CD14-positive monocyte (primary cell): ENCODE measurements at regions not wholly inside any gene's neighbourhood (a gene's known extent, or its start where the extent isn't known, plus 50 kb on each side); places are given as distances from the start of the nearest gene placed in this dataset.

Experiments used
- DNase-seq, 3 donors: peaks; one replicate each; pipeline ENCODE4 v3.0.0-alpha.2; 2011 to 2022
- H2AFZ ChIP-seq: 2 replicates; pipeline ENCODE4 v1.6.0; 2012; ENCODE audit warnings: mild to moderate bottlenecking, low read depth, low read length, inconsistent platforms; ENCODE audit not compliant: insufficient read depth, poor library complexity, severe bottlenecking
- H3K27ac ChIP-seq, 2 donors: 1 replicate in 1 of 2; 2 replicates in 1 of 2; pipeline ENCODE4 v1.5.1; 2012 to 2013; ENCODE audit warnings: low read length in 2 of 2, control low read depth in 1 of 2, inconsistent platforms in 1 of 2, low read depth in 1 of 2, mild to moderate bottlenecking in 1 of 2
- H3K27me3 ChIP-seq, 2 donors: one replicate each; pipeline versions ENCODE4 v1.6.0 to v1.6.1; 2011 to 2013; ENCODE audit warnings: low read length in 2 of 2; ENCODE audit not compliant: control insufficient read depth in 2 of 2, insufficient read depth in 2 of 2
- H3K36me3 ChIP-seq, 2 donors: replicated peaks in 1 of 2; 1 replicate in 1 of 2; 2 replicates in 1 of 2; pipeline versions ENCODE4 v1.5.1 to v1.6.1; 2012 to 2013; ENCODE audit warnings: low read length in 2 of 2, control low read depth in 1 of 2, inconsistent platforms in 1 of 2, mild to moderate bottlenecking in 1 of 2; ENCODE audit not compliant: insufficient read depth in 2 of 2, control insufficient read depth in 1 of 2
- H3K4me1 ChIP-seq, 2 donors: 1 replicate in 1 of 2; 2 replicates in 1 of 2; pipeline versions ENCODE4 v1.5.1 to v1.6.1; 2012 to 2013; ENCODE audit warnings: low read length in 2 of 2, control low read depth in 1 of 2, inconsistent platforms in 1 of 2, mild to moderate bottlenecking in 1 of 2, moderate library complexity in 1 of 2; ENCODE audit not compliant: insufficient read depth in 2 of 2, control insufficient read depth in 1 of 2
- H3K4me2 ChIP-seq: replicated peaks from 2 replicates; pipeline ENCODE3; 2012; ENCODE audit warnings: low read length, moderate library complexity, mild to moderate bottlenecking; ENCODE audit not compliant: poor library complexity, severe bottlenecking; ENCODE audit errors: extremely low read depth
- H3K4me3 ChIP-seq, 3 experiments: fragments of 200-600 bp in 1 of 3; sonication (generic) in 1 of 3; replicated peaks in 1 of 3; 1 replicate in 2 of 3; 2 replicates in 1 of 3; pipeline ENCODE4 v1.5.1; 2011 to 2013; ENCODE audit warnings: low read length in 3 of 3, mild to moderate bottlenecking in 3 of 3, control low read depth in 2 of 3, low read depth in 2 of 3, inconsistent platforms in 1 of 3, moderate library complexity in 1 of 3
- H3K79me2 ChIP-seq: 2 replicates; pipeline ENCODE4 v1.6.0; 2012; ENCODE audit warnings: mild to moderate bottlenecking, control low read depth, inconsistent platforms, low read length, moderate library complexity; ENCODE audit not compliant: insufficient read depth
- H3K9ac ChIP-seq: 2 replicates; pipeline ENCODE4 v1.6.0; 2017; ENCODE audit warnings: low read length, mild to moderate bottlenecking; ENCODE audit not compliant: insufficient read depth, poor library complexity, severe bottlenecking
- H3K9me3 ChIP-seq, 2 donors: replicated peaks in 1 of 2; 1 replicate in 1 of 2; 2 replicates in 1 of 2; pipeline versions ENCODE4 v1.5.1 to v1.6.1; 2012 to 2013; ENCODE audit warnings: low read length in 2 of 2, control low read depth in 1 of 2; ENCODE audit not compliant: control insufficient read depth in 1 of 2, insufficient read depth in 1 of 2
- H4K20me1 ChIP-seq: 2 replicates; pipeline ENCODE4 v1.6.0; 2012; ENCODE audit warnings: mild to moderate bottlenecking, low read length, control low read depth, moderate library complexity; ENCODE audit not compliant: insufficient read depth
- H3K27ac Mint-ChIP-seq, 7 donors: one replicate each; pipeline ENCODE4 v1.8.0; 2020; ENCODE audit warnings: mild to moderate bottlenecking in 7 of 7, mixed read lengths in 7 of 7, moderate library complexity in 6 of 7, inconsistent platforms in 2 of 7
- H3K27me3 Mint-ChIP-seq, 3 donors: one replicate each; pipeline ENCODE4 v1.8.0; 2021 to 2022; ENCODE audit warnings: low read depth in 3 of 3, mild to moderate bottlenecking in 3 of 3, mixed read lengths in 3 of 3, moderate library complexity in 3 of 3, inconsistent platforms in 1 of 3
- H3K36me3 Mint-ChIP-seq, 2 donors: one replicate each; pipeline ENCODE4 v1.8.0; 2020; ENCODE audit warnings: mixed read lengths in 2 of 2, inconsistent platforms in 1 of 2, mild to moderate bottlenecking in 1 of 2
- H3K4me1 Mint-ChIP-seq: one replicate; pipeline ENCODE4 v1.8.0; 2020; ENCODE audit warnings: mild to moderate bottlenecking, mixed read lengths
- H3K4me3 Mint-ChIP-seq, 2 donors: one replicate each; pipeline ENCODE4 v1.8.0; 2020; ENCODE audit warnings: mild to moderate bottlenecking in 2 of 2, mixed read lengths in 2 of 2, moderate library complexity in 1 of 2
- H3K9me3 Mint-ChIP-seq, 7 donors: one replicate each; pipeline ENCODE4 v1.8.0; 2020 to 2022; ENCODE audit warnings: mixed read lengths in 7 of 7, mild to moderate bottlenecking in 6 of 7, moderate library complexity in 6 of 7, inconsistent platforms in 2 of 7
- CTCF ChIP-seq: fragments of 200-600 bp; IDR thresholded peaks from one replicate; pipeline ENCODE4 v1.8.0; 2022; ENCODE audit warnings: antibody characterized with exemption, mild to moderate bottlenecking
- WGBS: methylation state at CpG from one replicate; pipeline ENCODE4 v1.1.5; 2013; ENCODE audit warnings: missing lambda C conversion rate; ENCODE audit not compliant: insufficient coverage; 5-methylcytosine and 5-hydroxymethylcytosine counted together
- intact Hi-C, 2 donors: fragments of 100-400 bp; cut with micrococcal nuclease; formaldehyde crosslinking; loops; one replicate each; pipeline versions ENCODE4 v1.15.0 to v1.15.1; 2023

- Mint-ChIP-seq H3K36me3 (no peaks in the 10 kb centered on the region), H3K27ac (no peak overlapping the region), H3K4me1 (no peaks in the 10 kb centered on the region), H3K9me3 (peaks cover 0 to 2% (median 0%) of the 10 kb centered on the region in 7 donors), H3K27me3 (no peaks in the 10 kb centered on the region), H3K4me3 (no peak overlapping the region)
- intact Hi-C loops: no loop called here
- no peak overlapping the region for H3K27ac ChIP-seq
- no peaks in the 10 kb centered on the region for H3K36me3 ChIP-seq
- no peaks in the 10 kb centered on the region for H3K79me2 ChIP-seq
- no CpG with 5 or more reads among the region's 2 CpGs for WGBS
- H3K27me3 ChIP-seq: no peaks in the 10 kb centered on the region
- no peak overlapping the region for H2AFZ ChIP-seq
- no peak overlapping the region for H3K4me3 ChIP-seq
- no peak overlapping the region for H3K9ac ChIP-seq
- no peaks in the 10 kb centered on the region for H3K9me3 ChIP-seq
- no peak for DNase-seq
- no peak for TF ChIP-seq CTCF
- no peaks in the 10 kb centered on the region for H4K20me1 ChIP-seq
- H3K4me1 ChIP-seq: no peaks in the 10 kb centered on the region
- no peak overlapping the region for H3K4me2 ChIP-seq
Observed at GRCh38 chr12:63010698-63011097, 75.7 kb upstream of the PPM1H start.

- Histone ChIP-seq H3K9ac (no peak overlapping the region), H2AFZ (no peak overlapping the region), H4K20me1 (no peaks in the 10 kb centered on the region), H3K4me2 (no peak overlapping the region), H3K4me1 (no peaks in the 10 kb centered on the region), H3K36me3 (no peaks in the 10 kb centered on the region), H3K27ac (no peak overlapping the region), H3K4me3 (no peak overlapping the region), H3K79me2 (no peaks in the 10 kb centered on the region), H3K27me3 (no peaks in the 10 kb centered on the region), H3K9me3 (peaks cover 0 to 3% of the 10 kb centered on the region in 2 donors)
- Mint-ChIP-seq H3K4me1 (no peaks in the 10 kb centered on the region), H3K27me3 (no peaks in the 10 kb centered on the region), H3K27ac (no peak overlapping the region), H3K36me3 (no peaks in the 10 kb centered on the region), H3K4me3 (no peak overlapping the region), H3K9me3 (peaks cover 0 to 4% (median 2%) of the 10 kb centered on the region in 7 donors)
- no peak for TF ChIP-seq CTCF
- WGBS: 87% methylated on average over 3 of the region's 4 CpGs
- intact Hi-C loops: no loop called here
- no peak for DNase-seq
Observed at GRCh38 chr12:63008372-63008771, 73.4 kb upstream of the PPM1H start.
